Chondrocyte (in vitro differentiated cells): ENCODE measurements at regions not wholly inside any gene's neighbourhood (a gene's known extent, or its start where the extent isn't known, plus 50 kb on each side); places are given as distances from the start of the nearest gene placed in this dataset.

Experiments used
- DNase-seq: peaks from one replicate; pipeline ENCODE4 v3.0.0; 2021; ENCODE audit warnings: mixed read lengths, low spot score
- H3K27ac Mint-ChIP-seq: one replicate; pipeline ENCODE4 v1.8.0; 2021; ENCODE audit warnings: mild to moderate bottlenecking, moderate library complexity, mixed read lengths; ENCODE audit not compliant: unreplicated experiment
- H3K27me3 Mint-ChIP-seq: 2 replicates; pipeline ENCODE4 v1.8.0; 2021; ENCODE audit warnings: low read depth, mixed read lengths
- H3K36me3 Mint-ChIP-seq: 2 replicates; pipeline ENCODE4 v1.8.0; 2021; ENCODE audit warnings: low read depth, mixed read lengths
- H3K4me1 Mint-ChIP-seq: 2 replicates; pipeline ENCODE4 v1.8.0; 2021; ENCODE audit warnings: low read depth, mild to moderate bottlenecking, mixed read lengths
- H3K4me3 Mint-ChIP-seq: one replicate; pipeline ENCODE4 v1.8.0; 2021; ENCODE audit warnings: mild to moderate bottlenecking, moderate library complexity, mixed read lengths; ENCODE audit not compliant: unreplicated experiment
- H3K9me3 Mint-ChIP-seq: 2 replicates; pipeline ENCODE4 v1.8.0; 2021; ENCODE audit warnings: low read depth, mixed read lengths
- CTCF ChIP-seq: fragments of 200-600 bp; sonication (generic); IDR thresholded peaks from 2 replicates; pipeline ENCODE4 v1.5.0; 2021; ENCODE audit warnings: antibody characterized with exemption, mild to moderate bottlenecking, moderate library complexity

GRCh38 chr1:4433075-4433474, 221.3 kb upstream of the AJAP1 start:
- no peak for TF ChIP-seq CTCF
- H3K9me3 Mint-ChIP-seq: peaks cover 35% of the 10 kb centered on the region
- no peaks in the 10 kb centered on the region for H3K27me3 Mint-ChIP-seq

GRCh38 chr1:4444086-4444485, 210.3 kb upstream of the AJAP1 start:
- no peak for TF ChIP-seq CTCF
- no peaks in the 10 kb centered on the region for H3K4me1 Mint-ChIP-seq
- peaks cover 1% of the 10 kb centered on the region for H3K27me3 Mint-ChIP-seq
- DNase-seq: no peak
- H3K9me3 Mint-ChIP-seq: peaks cover 14% of the 10 kb centered on the region
- H3K36me3 Mint-ChIP-seq: no peaks in the 10 kb centered on the region
- H3K4me3 Mint-ChIP-seq: no peak overlapping the region
- no peak overlapping the region for H3K27ac Mint-ChIP-seq

More at GRCh38 chr1:4433075-4433474, 221.3 kb upstream of the AJAP1 start:
- no peak overlapping the region for H3K4me3 Mint-ChIP-seq
- H3K36me3 Mint-ChIP-seq: no peaks in the 10 kb centered on the region
- H3K4me1 Mint-ChIP-seq: no peaks in the 10 kb centered on the region
- DNase-seq: no peak
- no peak overlapping the region for H3K27ac Mint-ChIP-seq

- no peaks in the 10 kb centered on the region for H3K36me3 Mint-ChIP-seq
- H3K4me3 Mint-ChIP-seq: no peak overlapping the region
- H3K4me1 Mint-ChIP-seq: no peaks in the 10 kb centered on the region
- DNase-seq: no peak
- no peak overlapping the region for H3K27ac Mint-ChIP-seq
- H3K27me3 Mint-ChIP-seq: no peaks in the 10 kb centered on the region
- TF ChIP-seq CTCF: no peak
- peaks cover 26% of the 10 kb centered on the region for H3K9me3 Mint-ChIP-seq
Observed at GRCh38 chr1:4447778-4448420, 206.5 kb upstream of the AJAP1 start.

GRCh38 chr1:4449972-4450371, 204.4 kb upstream of the AJAP1 start:
- no peak overlapping the region for H3K4me3 Mint-ChIP-seq

GRCh38 chr1:4452701-4453100, 201.7 kb upstream of the AJAP1 start:
- peaks cover 47% of the 10 kb centered on the region for H3K9me3 Mint-ChIP-seq
- no peak for DNase-seq
- no peaks in the 10 kb centered on the region for H3K4me1 Mint-ChIP-seq
- H3K27ac Mint-ChIP-seq: no peak overlapping the region
- no peak for TF ChIP-seq CTCF
- no peaks in the 10 kb centered on the region for H3K27me3 Mint-ChIP-seq
- peaks cover 1% of the 10 kb centered on the region for H3K36me3 Mint-ChIP-seq
- no peak overlapping the region for H3K4me3 Mint-ChIP-seq

More at GRCh38 chr1:4449972-4450371, 204.4 kb upstream of the AJAP1 start:
- Mint-ChIP-seq H3K4me1 (no peaks in the 10 kb centered on the region), H3K27ac (no peak overlapping the region), H3K27me3 (no peaks in the 10 kb centered on the region), H3K9me3 (peaks cover 33% of the 10 kb centered on the region), H3K36me3 (no peaks in the 10 kb centered on the region)
- no peak for DNase-seq
- TF ChIP-seq CTCF: no peak
